ENCODE measurements at regions not wholly inside any gene's neighbourhood (a gene's known extent, or its start where the extent isn't known, plus 50 kb on each side); places are given as distances from the start of the nearest gene placed in this dataset.

- H3K4me3 ChIP-seq (ENCODE audit: low read depth, low read length) = no peak overlapping the region
- H3K36me3 ChIP-seq (ENCODE audit: insufficient read depth, low read length) = no peaks in the 10 kb centered on the region
These were observed 126.5 kb upstream of the CNTN6 start for GRCh38 chr3:966341-966740.

GRCh38 chr3:973340-973739 lies 119.5 kb upstream of the CNTN6 start:
- H3K4me3 ChIP-seq (ENCODE audit: low read depth, low read length) = no peak overlapping the region
- H3K79me2 ChIP-seq (ENCODE audit: control insufficient read depth, insufficient read depth, low read length, unreplicated experiment) = no peaks in the 10 kb centered on the region
- no peaks in the 10 kb centered on the region for H3K27me3 ChIP-seq (ENCODE audit: insufficient read depth, low read length)
- H3K4me1 ChIP-seq (ENCODE audit: control insufficient read depth, insufficient read depth, low read length, unreplicated experiment) = no peaks in the 10 kb centered on the region
- no peaks in the 10 kb centered on the region for H3K36me3 ChIP-seq (ENCODE audit: insufficient read depth, low read length)
- no peak overlapping the region for H2AFZ ChIP-seq (ENCODE audit: low read length, unreplicated experiment)
- H3K27ac ChIP-seq (ENCODE audit: low read depth, low read length) = no peak overlapping the region

More at GRCh38 chr3:966341-966740, 126.5 kb upstream of the CNTN6 start:
- Histone ChIP-seq H3K79me2 (ENCODE audit: control insufficient read depth, insufficient read depth, low read length, unreplicated experiment) (no peaks in the 10 kb centered on the region), H3K27ac (ENCODE audit: low read depth, low read length) (no peak overlapping the region), H3K27me3 (ENCODE audit: insufficient read depth, low read length) (no peaks in the 10 kb centered on the region), H3K4me1 (ENCODE audit: control insufficient read depth, insufficient read depth, low read length, unreplicated experiment) (no peaks in the 10 kb centered on the region), H2AFZ (ENCODE audit: low read length, unreplicated experiment) (no peak overlapping the region)

DNA sequence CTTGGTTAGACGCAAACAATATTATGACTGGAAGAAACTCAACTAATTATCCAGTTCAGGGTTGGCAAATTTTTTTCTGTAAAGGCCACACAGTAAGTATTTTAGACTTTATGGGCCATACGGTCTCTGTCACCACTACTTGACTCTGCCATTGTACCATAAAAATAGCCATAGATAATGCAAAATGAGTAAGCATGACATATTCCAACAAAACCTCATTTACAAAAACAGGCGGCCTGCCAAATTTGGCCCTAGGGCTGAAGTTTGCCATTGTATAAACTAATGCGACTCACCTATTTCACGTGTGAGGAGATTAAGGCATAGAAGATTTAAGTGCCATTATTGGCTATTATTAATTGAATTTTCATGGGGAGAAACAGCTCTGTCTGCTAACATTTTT lies 116.8 kb upstream of the CNTN6 start:
- Histone ChIP-seq H3K27ac (ENCODE audit: low read depth, low read length) (no peak overlapping the region), H2AFZ (ENCODE audit: low read length, unreplicated experiment) (no peak overlapping the region), H3K79me2 (ENCODE audit: control insufficient read depth, insufficient read depth, low read length, unreplicated experiment) (no peaks in the 10 kb centered on the region), H3K4me3 (ENCODE audit: low read depth, low read length) (no peak overlapping the region), H3K27me3 (ENCODE audit: insufficient read depth, low read length) (no peaks in the 10 kb centered on the region), H3K36me3 (ENCODE audit: insufficient read depth, low read length) (no peaks in the 10 kb centered on the region), H3K4me1 (ENCODE audit: control insufficient read depth, insufficient read depth, low read length, unreplicated experiment) (no peaks in the 10 kb centered on the region)

- H3K36me3 ChIP-seq (ENCODE audit: insufficient read depth, low read length) = no peaks in the 10 kb centered on the region
- no peak overlapping the region for H3K4me3 ChIP-seq (ENCODE audit: low read depth, low read length)
- no peaks in the 10 kb centered on the region for H3K79me2 ChIP-seq (ENCODE audit: control insufficient read depth, insufficient read depth, low read length, unreplicated experiment)
- no peak overlapping the region for H2AFZ ChIP-seq (ENCODE audit: low read length, unreplicated experiment)
- no peaks in the 10 kb centered on the region for H3K27me3 ChIP-seq (ENCODE audit: insufficient read depth, low read length)
- H3K4me1 ChIP-seq (ENCODE audit: control insufficient read depth, insufficient read depth, low read length, unreplicated experiment) = no peaks in the 10 kb centered on the region
- no peak overlapping the region for H3K27ac ChIP-seq (ENCODE audit: low read depth, low read length)
These were observed 111.7 kb upstream of the CNTN6 start for GRCh38 chr3:981156-981555.

GRCh38 chr3:988785-989184 lies 104.0 kb upstream of the CNTN6 start:
- Histone ChIP-seq H2AFZ (ENCODE audit: low read length, unreplicated experiment) (no peak overlapping the region), H3K4me1 (ENCODE audit: control insufficient read depth, insufficient read depth, low read length, unreplicated experiment) (no peaks in the 10 kb centered on the region), H3K79me2 (ENCODE audit: control insufficient read depth, insufficient read depth, low read length, unreplicated experiment) (no peaks in the 10 kb centered on the region), H3K27me3 (ENCODE audit: insufficient read depth, low read length) (no peaks in the 10 kb centered on the region), H3K27ac (ENCODE audit: low read depth, low read length) (no peak overlapping the region), H3K36me3 (ENCODE audit: insufficient read depth, low read length) (no peaks in the 10 kb centered on the region), H3K4me3 (ENCODE audit: low read depth, low read length) (no peak overlapping the region)

DNA sequence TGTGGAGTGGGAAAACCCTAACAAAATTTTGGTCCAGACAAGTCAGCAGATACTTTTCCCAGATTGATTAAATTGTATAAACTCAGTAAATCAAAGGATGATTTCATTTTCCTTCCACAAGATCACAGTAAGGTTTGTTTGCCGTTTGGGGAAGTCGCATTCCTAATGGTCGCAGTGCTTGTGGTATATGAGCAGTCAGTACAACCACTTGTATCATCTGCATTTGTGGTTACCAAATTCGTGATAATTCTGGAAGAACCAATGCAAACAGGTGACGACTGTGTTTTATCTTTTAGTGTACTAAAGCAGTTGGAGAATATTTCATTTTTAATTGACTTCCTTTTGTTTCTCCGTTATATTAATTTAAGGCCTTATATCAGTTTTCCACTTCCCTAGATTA lies 100.0 kb upstream of the CNTN6 start:
- no peaks in the 10 kb centered on the region for H3K4me1 ChIP-seq (ENCODE audit: control insufficient read depth, insufficient read depth, low read length, unreplicated experiment)
- no peaks in the 10 kb centered on the region for H3K27me3 ChIP-seq (ENCODE audit: insufficient read depth, low read length)

DNA sequence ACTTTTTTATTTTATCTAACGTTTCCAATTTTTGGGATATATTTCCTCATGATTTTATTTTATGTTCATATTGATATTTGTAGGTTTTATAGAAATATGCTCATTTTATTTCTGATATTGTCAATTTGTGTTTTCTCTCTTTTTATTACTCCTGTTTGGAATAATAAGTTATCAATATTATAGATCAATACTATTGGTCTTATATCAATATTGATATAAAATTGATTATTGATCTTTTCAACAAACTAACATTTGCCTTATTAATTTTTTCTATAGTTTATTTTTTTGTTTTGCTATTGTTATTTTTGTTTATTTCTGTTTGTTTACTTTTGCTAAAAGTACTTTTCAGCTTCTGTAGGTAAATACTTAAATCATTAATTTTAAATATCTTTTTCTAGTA lies 90.8 kb upstream of the CNTN6 start:
- H3K27me3 ChIP-seq (ENCODE audit: insufficient read depth, low read length) = no peaks in the 10 kb centered on the region
- H3K79me2 ChIP-seq (ENCODE audit: control insufficient read depth, insufficient read depth, low read length, unreplicated experiment) = no peaks in the 10 kb centered on the region
- H2AFZ ChIP-seq (ENCODE audit: low read length, unreplicated experiment) = no peak overlapping the region
- H3K4me3 ChIP-seq (ENCODE audit: low read depth, low read length) = no peak overlapping the region
- H3K36me3 ChIP-seq (ENCODE audit: insufficient read depth, low read length) = no peaks in the 10 kb centered on the region
- no peak overlapping the region for H3K27ac ChIP-seq (ENCODE audit: low read depth, low read length)
- no peaks in the 10 kb centered on the region for H3K4me1 ChIP-seq (ENCODE audit: control insufficient read depth, insufficient read depth, low read length, unreplicated experiment)

More for the DNA sequence above, 100.0 kb upstream of the CNTN6 start:
- H3K4me3 ChIP-seq (ENCODE audit: low read depth, low read length) = no peak overlapping the region
- H2AFZ ChIP-seq (ENCODE audit: low read length, unreplicated experiment) = no peak overlapping the region
- no peaks in the 10 kb centered on the region for H3K36me3 ChIP-seq (ENCODE audit: insufficient read depth, low read length)
- no peak overlapping the region for H3K27ac ChIP-seq (ENCODE audit: low read depth, low read length)
- no peaks in the 10 kb centered on the region for H3K79me2 ChIP-seq (ENCODE audit: control insufficient read depth, insufficient read depth, low read length, unreplicated experiment)

- H3K4me1 ChIP-seq (ENCODE audit: control insufficient read depth, insufficient read depth, low read length, unreplicated experiment) = no peaks in the 10 kb centered on the region
- no peaks in the 10 kb centered on the region for H3K79me2 ChIP-seq (ENCODE audit: control insufficient read depth, insufficient read depth, low read length, unreplicated experiment)
- no peak overlapping the region for H3K27ac ChIP-seq (ENCODE audit: low read depth, low read length)
- no peak overlapping the region for H2AFZ ChIP-seq (ENCODE audit: low read length, unreplicated experiment)
- no peaks in the 10 kb centered on the region for H3K27me3 ChIP-seq (ENCODE audit: insufficient read depth, low read length)
- no peak overlapping the region for H3K4me3 ChIP-seq (ENCODE audit: low read depth, low read length)
- no peaks in the 10 kb centered on the region for H3K36me3 ChIP-seq (ENCODE audit: insufficient read depth, low read length)
These were observed 85.0 kb upstream of the CNTN6 start for GRCh38 chr3:1007866-1008265.

DNA sequence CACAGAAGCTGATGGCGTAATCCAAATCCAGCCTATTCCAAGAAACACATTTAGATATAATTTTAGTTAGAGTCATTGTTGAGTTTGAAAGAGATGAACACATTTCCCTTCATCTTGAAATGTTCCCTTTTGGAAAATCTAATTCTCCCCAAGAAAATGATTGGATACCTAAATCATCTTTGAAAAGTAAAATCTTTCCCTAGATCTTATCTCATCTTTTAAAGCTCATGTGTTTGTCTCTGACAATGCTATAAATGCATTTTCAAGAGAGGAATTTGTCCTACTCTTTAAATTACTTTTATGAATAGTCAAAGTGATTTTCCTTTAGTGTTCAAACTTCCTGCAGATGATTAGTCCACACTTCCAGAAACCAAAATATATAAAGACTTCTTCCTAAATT lies 82.6 kb upstream of the CNTN6 start:
- Histone ChIP-seq H3K36me3 (ENCODE audit: insufficient read depth, low read length) (no peaks in the 10 kb centered on the region), H3K4me3 (ENCODE audit: low read depth, low read length) (no peak overlapping the region), H3K4me1 (ENCODE audit: control insufficient read depth, insufficient read depth, low read length, unreplicated experiment) (no peaks in the 10 kb centered on the region), H3K27ac (ENCODE audit: low read depth, low read length) (no peak overlapping the region), H3K27me3 (ENCODE audit: insufficient read depth, low read length) (no peaks in the 10 kb centered on the region), H3K79me2 (ENCODE audit: control insufficient read depth, insufficient read depth, low read length, unreplicated experiment) (no peaks in the 10 kb centered on the region), H2AFZ (ENCODE audit: low read length, unreplicated experiment) (no peak overlapping the region)

GRCh38 chr3:1015826-1016225 lies 77.0 kb upstream of the CNTN6 start:
- H3K79me2 ChIP-seq (ENCODE audit: control insufficient read depth, insufficient read depth, low read length, unreplicated experiment) = no peaks in the 10 kb centered on the region
- H3K4me3 ChIP-seq (ENCODE audit: low read depth, low read length) = no peak overlapping the region
- H2AFZ ChIP-seq (ENCODE audit: low read length, unreplicated experiment) = no peak overlapping the region
- no peaks in the 10 kb centered on the region for H3K4me1 ChIP-seq (ENCODE audit: control insufficient read depth, insufficient read depth, low read length, unreplicated experiment)
- H3K27ac ChIP-seq (ENCODE audit: low read depth, low read length) = no peak overlapping the region
- H3K36me3 ChIP-seq (ENCODE audit: insufficient read depth, low read length) = no peaks in the 10 kb centered on the region
- no peaks in the 10 kb centered on the region for H3K27me3 ChIP-seq (ENCODE audit: insufficient read depth, low read length)

DNA sequence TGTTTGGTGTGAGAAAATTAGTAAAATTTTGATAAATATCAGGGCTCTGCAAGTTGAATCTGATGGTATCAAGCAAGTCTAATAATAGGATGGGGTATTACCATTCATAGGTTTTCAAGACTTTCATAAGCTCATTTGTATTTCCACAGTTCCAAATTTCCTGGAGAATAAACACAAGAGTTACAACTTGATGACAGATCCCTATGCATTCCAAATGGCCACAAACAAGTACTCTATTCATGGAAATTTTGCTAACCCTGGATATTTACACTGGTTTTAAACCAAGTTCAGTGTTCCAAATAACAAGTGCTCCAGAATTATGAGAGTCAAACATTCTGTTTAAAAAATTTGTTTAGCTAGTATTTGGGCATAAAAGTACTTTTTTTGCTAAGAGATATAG lies 75.0 kb upstream of the CNTN6 start:
- H3K4me3 ChIP-seq (ENCODE audit: low read depth, low read length) = no peak overlapping the region
- no peak overlapping the region for H2AFZ ChIP-seq (ENCODE audit: low read length, unreplicated experiment)
- H3K4me1 ChIP-seq (ENCODE audit: control insufficient read depth, insufficient read depth, low read length, unreplicated experiment) = no peaks in the 10 kb centered on the region
- H3K27me3 ChIP-seq (ENCODE audit: insufficient read depth, low read length) = no peaks in the 10 kb centered on the region
- H3K79me2 ChIP-seq (ENCODE audit: control insufficient read depth, insufficient read depth, low read length, unreplicated experiment) = no peaks in the 10 kb centered on the region
- H3K36me3 ChIP-seq (ENCODE audit: insufficient read depth, low read length) = no peaks in the 10 kb centered on the region
- no peak overlapping the region for H3K27ac ChIP-seq (ENCODE audit: low read depth, low read length)

DNA sequence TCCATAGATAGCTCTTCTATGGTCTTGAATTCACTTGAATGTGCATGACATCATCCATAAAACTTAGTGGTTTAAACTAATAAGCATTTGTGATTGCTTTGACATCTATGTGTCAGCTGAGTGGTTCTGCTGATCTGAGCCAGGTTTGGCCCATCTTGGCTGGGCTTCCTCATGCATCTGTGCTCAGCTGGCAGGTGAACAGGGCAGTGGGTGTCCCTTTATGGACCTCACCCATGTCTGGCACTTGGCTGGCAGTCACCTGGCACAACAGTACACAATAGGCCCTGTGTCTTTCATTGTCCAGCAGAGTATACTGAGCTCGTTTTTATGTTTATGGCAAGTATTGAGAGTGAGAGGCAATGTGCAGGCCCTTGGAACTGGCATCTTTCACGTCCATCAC lies 73.7 kb upstream of the CNTN6 start:
- Histone ChIP-seq H3K36me3 (ENCODE audit: insufficient read depth, low read length) (no peaks in the 10 kb centered on the region), H3K4me1 (ENCODE audit: control insufficient read depth, insufficient read depth, low read length, unreplicated experiment) (no peaks in the 10 kb centered on the region), H3K79me2 (ENCODE audit: control insufficient read depth, insufficient read depth, low read length, unreplicated experiment) (no peaks in the 10 kb centered on the region), H3K4me3 (ENCODE audit: low read depth, low read length) (no peak overlapping the region), H2AFZ (ENCODE audit: low read length, unreplicated experiment) (no peak overlapping the region), H3K27ac (ENCODE audit: low read depth, low read length) (no peak overlapping the region), H3K27me3 (ENCODE audit: insufficient read depth, low read length) (no peaks in the 10 kb centered on the region)

Data from ACC112 (cell line).